ENCODE measurements at regions not wholly inside any gene's neighbourhood (a gene's known extent, or its start where the extent isn't known, plus 50 kb on each side); places are given as distances from the start of the nearest gene placed in this dataset.

GRCh38 chr11:92873551-92873950 is 95.9 kb upstream of the MTNR1B start:
- DNase-seq (ENCODE audit: low read depth): no peak

- DNase-seq (ENCODE audit: low read depth): no peak
These were observed 94.0 kb upstream of the MTNR1B start for GRCh38 chr11:92875473-92875872.

DNA sequence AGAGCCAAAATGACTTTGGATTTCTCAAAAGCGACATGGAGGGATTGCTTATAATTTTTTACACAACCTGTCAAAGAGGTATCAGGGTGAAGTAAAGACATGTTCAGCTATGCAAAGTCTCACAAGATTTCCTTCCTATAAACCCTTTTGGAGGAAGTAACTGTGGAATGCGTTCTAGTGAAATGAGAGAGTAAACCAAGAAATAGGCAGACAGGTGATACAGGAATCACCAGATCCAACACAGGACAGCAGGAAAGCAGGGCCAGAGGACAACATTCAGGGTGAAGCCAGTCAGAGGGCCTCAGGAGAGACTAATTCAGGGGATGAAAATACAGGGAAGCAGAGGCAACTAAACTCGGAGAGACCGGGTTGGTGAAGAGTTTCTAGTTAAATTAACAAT is 90.4 kb upstream of the MTNR1B start:
- DNase-seq (ENCODE audit: low read depth): no peak

DNA sequence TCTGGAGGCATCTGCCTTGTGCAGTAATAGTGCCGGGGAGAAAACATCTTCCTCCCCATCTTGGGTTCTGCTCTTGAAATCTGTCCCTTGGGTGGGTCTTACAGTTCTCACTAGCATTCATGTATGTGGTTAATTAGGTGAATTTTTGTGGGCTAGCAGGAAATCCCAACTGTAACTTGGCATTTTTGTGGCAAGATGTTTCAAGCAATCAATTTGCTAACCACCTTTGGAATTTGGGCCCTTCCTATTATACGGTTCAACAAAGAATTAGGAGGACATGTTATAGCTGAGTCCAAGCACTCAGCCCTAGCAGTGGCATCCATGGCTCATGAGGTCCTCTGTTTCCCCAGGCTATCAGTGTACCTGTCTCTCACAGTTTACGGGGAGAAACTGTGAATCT is 89.1 kb upstream of the MTNR1B start:
- no peak for DNase-seq (ENCODE audit: low read depth)

DNA sequence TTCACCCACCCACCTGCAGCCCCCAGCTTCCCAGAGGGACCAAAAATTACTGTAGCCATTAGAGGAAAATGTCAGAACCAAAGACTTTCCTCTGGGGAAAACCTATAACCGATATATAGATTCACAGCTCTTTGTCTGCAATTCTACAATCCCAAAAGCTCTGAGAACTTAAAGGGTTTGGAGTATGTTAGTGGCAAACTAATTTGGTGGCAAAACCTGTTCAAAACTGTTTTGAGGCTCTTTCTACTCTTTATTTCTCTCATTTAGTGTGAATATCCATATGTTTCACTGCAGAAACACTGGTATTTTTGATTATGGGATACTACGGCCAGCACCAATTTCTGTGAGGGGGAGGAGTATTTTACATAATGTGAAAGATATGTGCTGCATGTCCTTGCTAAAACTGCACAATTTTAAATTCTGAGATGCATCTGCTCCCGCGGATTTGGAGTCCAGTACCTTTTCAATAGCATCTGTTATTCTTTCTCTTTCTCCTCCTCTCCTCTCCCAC is 87.5 kb upstream of the MTNR1B start:
- DNase-seq (ENCODE audit: low read depth): no peak

- no peak for DNase-seq (ENCODE audit: low read depth)
These were observed 86.4 kb upstream of the MTNR1B start for GRCh38 chr11:92882828-92883611.

GRCh38 chr11:92885600-92885999 is 83.9 kb upstream of the MTNR1B start:
- no peak for DNase-seq (ENCODE audit: low read depth)

- peak; percentile 8 for DNase-seq (ENCODE audit: low read depth)
These were observed 83.1 kb upstream of the MTNR1B start for GRCh38 chr11:92886243-92886905.

- DNase-seq (ENCODE audit: low read depth): no peak
These were observed 80.8 kb upstream of the MTNR1B start for GRCh38 chr11:92888696-92889095.

DNA sequence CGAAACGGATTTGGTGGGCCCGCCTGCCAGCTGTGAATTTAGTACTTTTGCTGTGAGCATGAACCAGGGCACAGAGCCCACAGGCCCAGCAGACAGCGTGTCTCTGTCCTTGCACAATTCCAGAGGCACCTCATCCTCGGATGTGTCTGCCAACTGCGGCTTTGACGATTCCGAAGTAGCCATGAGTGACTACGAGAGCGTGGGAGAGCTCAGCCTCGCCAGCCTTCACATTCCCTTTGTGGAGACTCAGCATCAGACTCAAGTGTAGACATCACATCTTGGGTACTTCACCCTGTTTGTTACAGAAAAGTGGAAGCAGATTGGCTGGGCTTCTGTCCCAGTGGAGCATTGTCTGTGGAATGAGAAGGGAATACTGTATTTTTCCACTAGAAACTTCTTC is 78.6 kb upstream of the MTNR1B start:
- no peak for DNase-seq (ENCODE audit: low read depth)

GRCh38 chr11:92892802-92893684 is 76.4 kb upstream of the MTNR1B start:
- DNase-seq (ENCODE audit: low read depth): no peak

GRCh38 chr11:92894197-92894596 is 75.3 kb upstream of the MTNR1B start:
- DNase-seq (ENCODE audit: low read depth): no peak

- no peak for DNase-seq (ENCODE audit: low read depth)
These were observed 72.0 kb upstream of the MTNR1B start for GRCh38 chr11:92897487-92897886.

DNA sequence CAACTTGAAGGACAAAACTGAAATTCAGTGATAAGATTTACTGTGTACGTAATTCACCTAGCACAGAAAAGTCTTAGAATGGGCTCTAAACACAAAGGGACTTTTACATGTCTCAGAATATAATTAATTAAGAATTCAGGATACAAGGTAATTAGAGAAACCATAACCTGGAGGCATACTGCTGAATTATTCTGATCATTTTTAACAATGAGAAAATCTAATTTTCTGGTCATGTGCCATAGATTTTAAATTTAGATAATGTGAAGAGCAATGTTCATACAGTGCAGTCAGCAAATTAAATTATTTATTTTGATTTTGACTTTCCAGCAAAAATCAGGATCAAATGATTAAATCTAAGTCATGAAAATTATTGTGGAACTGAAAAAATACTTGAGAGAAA is 67.0 kb upstream of the MTNR1B start:
- no peak for DNase-seq (ENCODE audit: low read depth)

DNA sequence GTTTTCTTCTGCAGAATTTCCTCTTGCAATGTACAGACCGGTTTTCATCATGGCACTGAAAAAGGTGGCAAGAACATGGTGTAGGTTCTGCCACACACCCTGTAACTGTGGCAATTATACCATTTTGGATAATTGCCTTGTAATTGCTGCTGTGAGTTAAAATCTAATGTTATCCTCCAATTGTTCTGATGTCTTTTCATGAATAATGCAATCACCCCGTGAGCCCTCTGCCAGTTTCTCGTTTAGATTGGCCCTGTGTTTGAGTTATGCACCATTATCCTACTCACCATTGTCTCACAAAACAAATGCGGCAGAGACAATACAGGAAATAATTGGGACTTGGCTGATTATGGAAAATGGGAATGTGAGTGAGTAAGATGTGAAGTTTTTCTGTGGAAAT is 61.8 kb upstream of the MTNR1B start:
- no peak for DNase-seq (ENCODE audit: low read depth)

DNA sequence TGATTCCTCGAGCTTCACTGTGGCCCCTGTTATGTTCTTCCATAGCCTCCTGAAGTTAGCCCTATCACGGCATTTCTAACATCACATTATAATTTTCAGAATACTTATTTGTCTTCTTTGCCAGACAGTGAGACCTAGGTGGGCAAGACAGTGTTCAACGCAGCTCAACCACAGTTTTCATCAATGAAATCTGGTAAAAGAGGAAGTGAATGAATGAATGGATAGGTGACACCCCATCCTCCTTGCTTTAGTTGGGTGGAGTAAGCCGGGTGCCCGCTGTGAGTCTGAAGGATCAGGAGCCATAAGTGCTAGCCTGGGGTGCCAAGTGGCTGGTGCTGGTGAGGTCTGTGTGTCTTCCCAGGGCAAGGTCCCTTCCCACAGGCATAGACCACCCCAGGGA is 60.2 kb upstream of the MTNR1B start:
- no peak for DNase-seq (ENCODE audit: low read depth)

DNA sequence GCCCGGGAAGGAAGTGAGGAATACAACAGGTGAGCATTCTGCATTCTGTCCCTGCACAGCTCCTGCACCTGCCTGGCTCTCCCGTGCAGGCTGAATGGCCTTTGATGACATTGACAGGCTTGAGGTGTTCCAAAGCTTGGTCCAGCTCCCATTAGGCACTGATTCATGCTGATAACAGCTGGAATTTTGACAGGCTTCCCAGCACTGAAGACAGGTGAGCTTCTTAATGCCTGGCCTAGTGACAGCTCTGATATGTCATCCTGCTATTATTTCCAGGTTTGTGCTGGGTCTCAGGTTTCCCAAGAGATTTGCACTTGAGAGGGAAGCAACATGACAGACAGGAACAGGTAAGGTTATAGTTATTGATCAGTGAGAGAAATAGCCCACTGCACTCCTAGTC is 58.0 kb upstream of the MTNR1B start:
- no peak for DNase-seq (ENCODE audit: low read depth)

DNA sequence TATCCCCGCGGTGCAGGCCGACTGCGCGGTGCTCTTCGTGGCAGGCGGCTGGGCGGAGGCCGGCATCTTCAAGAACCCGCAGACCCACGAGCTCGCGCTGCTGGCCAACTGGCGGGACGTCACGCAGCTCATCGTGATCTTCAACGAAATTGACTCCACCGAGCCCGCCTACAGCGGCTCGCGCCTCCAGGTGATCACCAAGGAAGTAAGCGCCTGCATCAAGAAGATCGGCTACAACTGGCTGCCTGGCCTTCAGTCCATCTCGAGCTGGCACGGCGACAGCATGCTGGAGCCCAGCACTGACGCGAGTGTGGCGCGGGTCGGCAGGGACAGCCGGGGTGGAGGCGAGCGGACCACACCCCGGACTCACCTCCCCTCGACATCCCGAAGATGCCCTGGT is 53.9 kb upstream of the MTNR1B start:
- no peak for DNase-seq (ENCODE audit: low read depth)

DNA sequence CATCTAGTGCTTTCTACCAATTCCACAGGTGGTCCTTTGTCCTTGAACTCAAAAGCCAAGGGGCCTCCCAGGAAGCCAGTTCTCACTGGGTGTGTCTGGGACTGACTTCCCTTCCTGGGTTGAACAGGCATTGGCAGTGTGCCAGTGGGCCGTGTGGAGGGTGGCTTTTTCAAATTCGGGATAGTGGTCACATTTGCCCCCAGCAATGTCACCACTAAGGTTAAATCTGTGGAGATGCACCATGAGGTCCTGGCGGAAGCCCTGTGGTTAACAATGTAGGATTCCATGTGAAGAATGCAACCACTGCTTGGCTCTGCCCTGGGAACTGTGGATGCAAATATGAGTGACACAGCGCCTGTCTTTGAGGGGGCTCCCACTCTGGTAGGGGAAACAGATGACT is 53.2 kb upstream of the MTNR1B start:
- DNase-seq (ENCODE audit: low read depth): no peak

DNA sequence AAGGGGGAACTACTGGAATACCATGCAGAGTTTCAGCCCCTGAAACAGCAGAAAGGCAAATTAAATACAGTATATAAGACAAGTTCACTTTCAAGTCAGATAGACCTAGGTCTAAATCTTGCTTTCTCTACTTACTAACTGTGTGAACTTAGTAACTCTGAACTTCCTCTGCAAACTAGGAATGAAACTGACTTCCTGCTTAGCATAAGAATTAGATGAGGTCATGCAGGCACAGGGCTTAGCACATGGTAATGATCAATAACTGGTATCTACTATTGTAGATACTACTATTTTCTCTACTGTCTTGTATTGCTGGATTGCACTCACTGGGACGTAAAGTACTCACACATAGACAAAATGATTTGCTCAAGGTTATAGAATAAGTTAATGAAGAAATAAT is 51.5 kb upstream of the MTNR1B start:
- DNase-seq (ENCODE audit: low read depth): no peak

DNA sequence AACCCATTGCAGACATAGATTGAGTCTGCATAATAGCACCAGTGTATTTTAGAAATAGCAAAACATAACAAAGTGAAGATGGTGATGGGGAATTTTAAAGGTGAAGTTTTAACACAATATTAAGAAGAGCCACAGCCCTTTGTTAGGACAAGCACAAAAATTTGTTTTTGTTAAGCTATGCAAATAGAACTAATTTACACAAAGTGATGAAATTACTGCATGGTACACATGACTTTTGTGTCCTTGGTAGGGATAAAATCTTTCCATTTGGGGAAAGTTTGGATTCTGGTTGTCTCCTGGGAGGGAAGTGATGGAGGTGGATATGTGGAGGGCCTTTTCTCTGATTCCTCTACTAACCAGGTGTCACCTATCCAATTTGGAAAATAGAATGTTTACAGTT is 50.4 kb upstream of the MTNR1B start:
- no peak for DNase-seq (ENCODE audit: low read depth)
